ENCODE measurements at regions not wholly inside any gene's neighbourhood (a gene's known extent, or its start where the extent isn't known, plus 50 kb on each side); places are given as distances from the start of the nearest gene placed in this dataset.

- in situ Hi-C loops (cut with MboI; ENCODE audit: low sequenced_read_pairs): loop anchor here (25.0 kb wide), 1 partner anchor 641 kb away; no protein-coding TSS in a partner anchor
- no peak for DNase-seq (ENCODE audit: low spot score in 2 of 2)
- H3K36me3 ChIP-seq (replicated peaks): no peaks in the 10 kb centered on the region
- no peaks in the 10 kb centered on the region for H3K4me1 ChIP-seq
- H3K4me3 ChIP-seq: no peak overlapping the region
- H3K9me3 ChIP-seq: no peaks in the 10 kb centered on the region
- peaks cover 7% of the 10 kb centered on the region for H3K27me3 ChIP-seq (ENCODE audit: low read depth)
Observed at GRCh38 chr18:22552899-22553460, 135.3 kb upstream of the CTAGE1 start.

- DNase-seq (ENCODE audit: low spot score in 2 of 2): no peak
- Histone ChIP-seq H3K9me3 (no peaks in the 10 kb centered on the region), H3K4me1 (no peaks in the 10 kb centered on the region), H3K4me3 (no peak overlapping the region), H3K27me3 (ENCODE audit: low read depth) (peaks cover 39% of the 10 kb centered on the region), H3K36me3 (replicated peaks) (no peaks in the 10 kb centered on the region)
- in situ Hi-C loops (cut with MboI; ENCODE audit: low sequenced_read_pairs): loop anchor here (25.0 kb wide), 1 partner anchor 644 kb away; no protein-coding TSS in a partner anchor
Observed at GRCh38 chr18:22556222-22557167, 138.8 kb upstream of the CTAGE1 start.

DNA sequence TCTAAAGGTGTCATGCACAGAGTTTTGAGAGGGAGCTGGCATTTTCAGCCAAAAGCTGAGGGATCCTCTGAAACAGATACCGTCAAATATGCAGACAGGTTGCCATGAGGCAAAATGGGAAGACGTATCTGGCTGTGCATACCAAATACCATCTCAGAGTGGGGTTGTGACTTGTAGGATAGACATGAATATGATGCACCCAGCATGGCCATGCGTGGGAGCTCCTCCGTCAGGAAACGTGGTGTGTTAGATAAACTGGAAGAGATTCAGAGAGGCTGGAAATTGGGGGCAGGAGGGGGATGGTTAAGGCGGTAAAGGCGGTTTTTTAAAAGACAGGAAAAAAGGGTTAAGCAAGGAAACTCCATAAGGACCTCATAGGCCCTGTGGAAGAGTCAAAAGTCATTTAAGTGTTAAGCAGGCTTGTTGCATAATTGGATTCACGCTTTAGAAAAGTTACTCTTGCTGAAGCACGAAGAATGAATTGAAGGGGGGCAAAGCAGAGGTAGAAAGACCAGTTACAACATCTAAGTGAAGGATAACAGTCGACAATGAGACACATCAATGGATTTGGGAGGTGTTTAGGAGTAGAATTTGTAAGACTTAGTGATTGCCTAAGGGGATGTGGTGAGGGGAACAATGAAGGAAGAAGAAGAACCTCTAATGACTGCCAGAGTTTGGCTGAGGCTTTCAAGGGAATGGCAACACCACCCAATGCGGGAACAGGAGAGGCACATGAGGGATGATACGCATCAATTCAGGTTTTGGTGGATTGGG, 139.6 kb upstream of the CTAGE1 start:
- DNase-seq (ENCODE audit: low spot score in 2 of 2): no peak
- Histone ChIP-seq H3K4me3 (no peak overlapping the region), H3K36me3 (replicated peaks) (no peaks in the 10 kb centered on the region), H3K27me3 (ENCODE audit: low read depth) (peaks cover 44% of the 10 kb centered on the region), H3K9me3 (no peaks in the 10 kb centered on the region), H3K4me1 (no peaks in the 10 kb centered on the region)
- in situ Hi-C loops (cut with MboI; ENCODE audit: low sequenced_read_pairs): loop anchor here (25.0 kb wide), 1 partner anchor 645 kb away; no protein-coding TSS in a partner anchor

DNA sequence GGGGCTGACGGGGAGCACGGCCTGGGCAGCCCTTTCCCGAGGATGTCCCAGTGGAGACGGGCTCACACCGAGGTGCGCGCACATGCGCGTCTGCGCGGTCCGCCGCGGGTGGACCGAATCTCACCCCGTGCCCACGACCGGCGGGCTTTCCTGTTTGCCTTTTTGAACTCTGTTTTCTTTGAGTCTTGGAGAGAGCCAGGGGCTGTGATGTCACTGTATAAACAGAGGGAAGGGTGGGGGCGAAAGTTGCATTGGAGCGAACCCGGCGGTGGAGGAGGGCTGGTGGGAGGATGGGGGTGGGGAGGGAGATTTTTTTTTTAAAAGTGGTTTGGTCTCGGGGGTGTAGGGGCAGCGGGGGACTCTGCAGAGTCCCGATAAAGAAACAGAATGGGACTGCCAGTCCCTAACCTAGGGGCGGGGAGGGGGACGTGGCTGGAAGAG, 141.2 kb upstream of the CTAGE1 start:
- no peaks in the 10 kb centered on the region for H3K4me1 ChIP-seq
- H3K9me3 ChIP-seq: no peaks in the 10 kb centered on the region
- peaks cover 47% of the 10 kb centered on the region for H3K27me3 ChIP-seq (ENCODE audit: low read depth)
- in situ Hi-C loops (cut with MboI; ENCODE audit: low sequenced_read_pairs): loop anchor here (25.0 kb wide), 1 partner anchor 647 kb away; no protein-coding TSS in a partner anchor
- H3K36me3 ChIP-seq (replicated peaks): no peaks in the 10 kb centered on the region
- no peak overlapping the region for H3K4me3 ChIP-seq
- DNase-seq (ENCODE audit: low spot score in 2 of 2): no peak

- in situ Hi-C loops (cut with MboI; ENCODE audit: low sequenced_read_pairs): loop anchor here (25.0 kb wide), 1 partner anchor 647 kb away; no protein-coding TSS in a partner anchor
- Histone ChIP-seq H3K36me3 (replicated peaks) (no peaks in the 10 kb centered on the region), H3K27me3 (ENCODE audit: low read depth) (peaks cover 47% of the 10 kb centered on the region), H3K4me3 (no peak overlapping the region), H3K9me3 (no peaks in the 10 kb centered on the region), H3K4me1 (no peaks in the 10 kb centered on the region)
- DNase-seq (ENCODE audit: low spot score in 2 of 2): peak in 1 of 2 experiments; percentile 12
Observed at GRCh38 chr18:22559414-22560274, 141.9 kb upstream of the CTAGE1 start.

GRCh38 chr18:22560275-22560610, 142.5 kb upstream of the CTAGE1 start:
- Histone ChIP-seq H3K4me3 (no peak overlapping the region), H3K27me3 (ENCODE audit: low read depth) (peaks cover 47% of the 10 kb centered on the region), H3K4me1 (no peaks in the 10 kb centered on the region), H3K36me3 (replicated peaks) (no peaks in the 10 kb centered on the region), H3K9me3 (no peaks in the 10 kb centered on the region)
- DNase-seq (ENCODE audit: low spot score in 2 of 2): no peak
- in situ Hi-C loops (cut with MboI; ENCODE audit: low sequenced_read_pairs): loop anchor here (25.0 kb wide), 1 partner anchor 648 kb away; no protein-coding TSS in a partner anchor

- H3K36me3 ChIP-seq (replicated peaks): no peaks in the 10 kb centered on the region
- H3K27me3 ChIP-seq (ENCODE audit: low read depth): peaks cover 45% of the 10 kb centered on the region
- H3K9me3 ChIP-seq: no peaks in the 10 kb centered on the region
- no peak overlapping the region for H3K4me3 ChIP-seq
- no peaks in the 10 kb centered on the region for H3K4me1 ChIP-seq
- in situ Hi-C loops (cut with MboI; ENCODE audit: low sequenced_read_pairs): loop anchor here (25.0 kb wide), 1 partner anchor 648 kb away; no protein-coding TSS in a partner anchor
- DNase-seq (ENCODE audit: low spot score in 2 of 2): no peak
Observed at GRCh38 chr18:22560797-22561196, 143.1 kb upstream of the CTAGE1 start.

DNA sequence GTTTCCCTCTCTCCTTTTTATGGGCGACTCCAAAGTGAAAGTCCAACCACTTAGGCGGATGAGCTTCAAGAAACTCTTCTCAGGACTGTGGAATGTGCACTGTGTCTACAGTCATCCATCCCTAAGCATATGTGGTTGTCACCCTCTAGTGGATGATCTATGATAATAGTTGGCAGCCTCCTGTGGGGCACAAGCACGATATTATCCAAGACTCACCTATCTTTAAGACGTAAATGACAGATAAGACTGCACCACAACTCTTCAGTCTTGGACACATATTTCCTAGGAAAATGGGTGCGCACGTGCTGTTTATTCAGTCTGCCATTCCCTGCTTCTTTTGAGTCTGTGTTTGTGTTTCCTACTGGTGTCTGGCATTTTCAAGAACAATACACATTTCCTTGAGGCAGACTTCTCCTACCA, 145.5 kb upstream of the CTAGE1 start:
- DNase-seq (ENCODE audit: low spot score in 2 of 2): peak; percentile 43 to 63
- Histone ChIP-seq H3K36me3 (replicated peaks) (no peaks in the 10 kb centered on the region), H3K9me3 (no peaks in the 10 kb centered on the region), H3K4me3 (no peak overlapping the region), H3K27me3 (ENCODE audit: low read depth) (peaks cover 38% of the 10 kb centered on the region), H3K4me1 (no peaks in the 10 kb centered on the region)
- in situ Hi-C loops (cut with MboI; ENCODE audit: low sequenced_read_pairs): loop anchor here (25.0 kb wide), 1 partner anchor 651 kb away; no protein-coding TSS in a partner anchor

GRCh38 chr18:22564036-22564435, 146.3 kb upstream of the CTAGE1 start:
- Histone ChIP-seq H3K4me3 (no peak overlapping the region), H3K36me3 (replicated peaks) (no peaks in the 10 kb centered on the region), H3K4me1 (no peaks in the 10 kb centered on the region), H3K27me3 (ENCODE audit: low read depth) (peaks cover 31% of the 10 kb centered on the region), H3K9me3 (no peaks in the 10 kb centered on the region)
- no peak for DNase-seq (ENCODE audit: low spot score in 2 of 2)
- in situ Hi-C loops (cut with MboI; ENCODE audit: low sequenced_read_pairs): loop anchor here (25.0 kb wide), 1 partner anchor 652 kb away; no protein-coding TSS in a partner anchor

- Histone ChIP-seq H3K9me3 (no peaks in the 10 kb centered on the region), H3K4me1 (no peaks in the 10 kb centered on the region), H3K4me3 (no peak overlapping the region), H3K36me3 (replicated peaks) (no peaks in the 10 kb centered on the region), H3K27me3 (ENCODE audit: low read depth) (peaks cover 6% of the 10 kb centered on the region)
- no peak for DNase-seq (ENCODE audit: low spot score in 2 of 2)
- in situ Hi-C loops (cut with MboI; ENCODE audit: low sequenced_read_pairs): loop anchor here (25.0 kb wide), 1 partner anchor 655 kb away; no protein-coding TSS in a partner anchor
Observed at GRCh38 chr18:22566703-22567420, 149.1 kb upstream of the CTAGE1 start.

DNA sequence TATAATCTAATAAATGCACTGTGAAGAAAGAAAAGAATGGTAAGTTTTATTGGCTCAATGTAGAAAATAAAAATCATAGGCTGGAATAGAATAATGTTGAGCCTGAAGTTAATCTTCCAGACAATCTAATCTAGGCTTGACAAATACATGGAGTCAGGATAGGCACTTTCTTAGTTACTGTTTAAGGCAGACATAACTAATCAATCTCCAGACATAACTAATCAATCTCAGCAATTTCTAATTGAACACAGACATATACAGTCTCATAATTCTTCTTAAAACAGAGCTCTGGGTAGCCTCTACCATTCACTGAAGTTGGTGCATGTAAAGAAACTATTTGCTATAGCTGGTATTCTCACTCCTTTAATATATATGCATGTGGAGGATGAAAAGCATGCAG, 150.1 kb upstream of the CTAGE1 start:
- in situ Hi-C loops (cut with MboI; ENCODE audit: low sequenced_read_pairs): loop anchor here (25.0 kb wide), 1 partner anchor 655 kb away; no protein-coding TSS in a partner anchor

GRCh38 chr18:22570492-22570891, 152.8 kb upstream of the CTAGE1 start:
- peaks cover 3% of the 10 kb centered on the region; the same call in 1 of the 2 replicates for H3K27me3 ChIP-seq (ENCODE audit: low read depth)
- DNase-seq (ENCODE audit: low spot score in 2 of 2): no peak
- in situ Hi-C loops (cut with MboI; ENCODE audit: low sequenced_read_pairs): loop anchor here (25.0 kb wide), 1 partner anchor 658 kb away; no protein-coding TSS in a partner anchor
- H3K4me3 ChIP-seq: no peak overlapping the region
- no peaks in the 10 kb centered on the region for H3K4me1 ChIP-seq
- H3K36me3 ChIP-seq (replicated peaks): no peaks in the 10 kb centered on the region
- no peaks in the 10 kb centered on the region for H3K9me3 ChIP-seq

More for the DNA sequence above, 150.1 kb upstream of the CTAGE1 start:
- 0 out of 2 replicates have a peak, but pooled peaks cover 2% of the 10 kb centered on the region for H3K27me3 ChIP-seq (ENCODE audit: low read depth)
- H3K4me1 ChIP-seq: no peaks in the 10 kb centered on the region
- no peak overlapping the region for H3K4me3 ChIP-seq
- no peaks in the 10 kb centered on the region for H3K36me3 ChIP-seq (replicated peaks)
- no peak for DNase-seq (ENCODE audit: low spot score in 2 of 2)
- no peaks in the 10 kb centered on the region for H3K9me3 ChIP-seq
